BLaER1 treated with 17β-estradiol and CSF1 and Interleukin-3, amounts not matched to agents 10 nM and 100 nM (cell line): ENCODE measurements at regions not wholly inside any gene's neighbourhood (a gene's known extent, or its start where the extent isn't known, plus 50 kb on each side); places are given as distances from the start of the nearest gene placed in this dataset.

Experiments
- H3K27ac ChIP-seq, 11 experiments: shearing (Covaris generic); formaldehyde crosslinking; 2 replicates each; pipeline ENCODE4 v1.8.1; 2022
- H3K27me3 ChIP-seq, 11 experiments: shearing (Covaris generic); formaldehyde crosslinking; 2 replicates each; pipeline ENCODE4 v1.8.1; 2022
- H3K36me3 ChIP-seq, 11 experiments: shearing (Covaris generic); formaldehyde crosslinking; 2 replicates each; pipeline ENCODE4 v1.8.1; 2022
- H3K4me1 ChIP-seq, 10 experiments: shearing (Covaris generic); formaldehyde crosslinking; 2 replicates each; pipeline ENCODE4 v1.8.1; 2022
- H3K4me2 ChIP-seq, 11 experiments: shearing (Covaris generic); formaldehyde crosslinking; 2 replicates each; pipeline ENCODE4 v1.8.1; 2022
- H3K4me3 ChIP-seq, 10 experiments: shearing (Covaris generic); formaldehyde crosslinking; 2 replicates each; pipeline ENCODE4 v1.8.1; 2022
- H3K9ac ChIP-seq, 11 experiments: shearing (Covaris generic); formaldehyde crosslinking; 2 replicates each; pipeline ENCODE4 v1.8.1; 2022
- H3K9me3 ChIP-seq, 11 experiments: shearing (Covaris generic); formaldehyde crosslinking; replicated peaks in 1 of 11; 2 replicates each; pipeline ENCODE4 v1.8.1; 2022
- H4K20me1 ChIP-seq, 11 experiments: shearing (Covaris generic); formaldehyde crosslinking; 2 replicates each; pipeline ENCODE4 v1.8.1; 2022
- Cebpa-rat ChIP-seq, 11 experiments: shearing (Covaris generic); IDR thresholded peaks; 2 replicates each; pipeline ENCODE4 v1.8.1; 2022

DNA sequence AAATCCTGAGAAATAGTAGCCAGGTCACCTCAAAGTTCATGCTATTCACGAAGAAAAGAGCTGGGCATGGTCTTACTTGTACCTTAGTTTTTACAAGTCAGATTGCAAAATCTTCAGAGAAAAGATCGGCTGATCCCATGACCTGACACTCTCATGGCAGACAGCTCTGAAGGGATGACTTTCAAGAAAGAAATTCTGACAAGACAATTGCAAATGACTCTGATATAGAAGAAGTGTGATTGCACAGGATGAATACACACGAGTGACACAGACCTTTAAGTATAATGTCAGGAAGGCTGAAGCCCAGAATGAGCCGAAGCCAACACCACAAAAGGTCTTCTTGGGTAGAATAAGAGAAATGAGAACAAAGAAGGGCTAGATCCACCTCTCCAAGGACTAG lies 59.4 kb upstream of the DRD2 start:
- no peaks in the 10 kb centered on the region for H3K4me1 ChIP-seq
- H3K4me2 ChIP-seq = no peak overlapping the region
- H4K20me1 ChIP-seq = no peaks in the 10 kb centered on the region
- H3K9ac ChIP-seq = no peak overlapping the region
- H3K27me3 ChIP-seq = no peaks in the 10 kb centered on the region
- H3K9me3 ChIP-seq = no peaks in the 10 kb centered on the region
- no peak overlapping the region for H3K27ac ChIP-seq
- no peaks in the 10 kb centered on the region for H3K36me3 ChIP-seq
- H3K4me3 ChIP-seq = no peak overlapping the region
- TF ChIP-seq Cebpa-rat (IDR thresholded peaks at IDR 0.05) = no peak

DNA sequence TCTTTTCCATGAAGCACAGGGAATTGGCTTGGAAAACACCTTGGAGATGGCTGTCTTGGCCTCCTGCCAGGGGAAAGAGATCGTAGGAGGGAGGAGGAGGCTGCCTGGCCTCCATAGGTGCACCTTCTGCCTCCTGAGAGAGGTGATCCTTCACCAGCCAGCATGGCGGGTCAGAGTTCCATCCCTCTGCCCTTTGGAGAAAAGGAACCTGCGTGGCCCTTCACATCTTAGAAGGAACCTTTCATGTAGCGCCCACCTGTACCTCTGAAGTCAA lies 58.2 kb upstream of the DRD2 start:
- Histone ChIP-seq H3K4me2 (no peak overlapping the region), H3K27ac (no peak overlapping the region), H3K9ac (no peak overlapping the region), H3K27me3 (no peaks in the 10 kb centered on the region), H3K36me3 (no peaks in the 10 kb centered on the region), H3K4me1 (no peaks in the 10 kb centered on the region), H3K4me3 (no peak overlapping the region), H3K9me3 (no peaks in the 10 kb centered on the region), H4K20me1 (no peaks in the 10 kb centered on the region)
- no peak for TF ChIP-seq Cebpa-rat (IDR thresholded peaks at IDR 0.05)

DNA sequence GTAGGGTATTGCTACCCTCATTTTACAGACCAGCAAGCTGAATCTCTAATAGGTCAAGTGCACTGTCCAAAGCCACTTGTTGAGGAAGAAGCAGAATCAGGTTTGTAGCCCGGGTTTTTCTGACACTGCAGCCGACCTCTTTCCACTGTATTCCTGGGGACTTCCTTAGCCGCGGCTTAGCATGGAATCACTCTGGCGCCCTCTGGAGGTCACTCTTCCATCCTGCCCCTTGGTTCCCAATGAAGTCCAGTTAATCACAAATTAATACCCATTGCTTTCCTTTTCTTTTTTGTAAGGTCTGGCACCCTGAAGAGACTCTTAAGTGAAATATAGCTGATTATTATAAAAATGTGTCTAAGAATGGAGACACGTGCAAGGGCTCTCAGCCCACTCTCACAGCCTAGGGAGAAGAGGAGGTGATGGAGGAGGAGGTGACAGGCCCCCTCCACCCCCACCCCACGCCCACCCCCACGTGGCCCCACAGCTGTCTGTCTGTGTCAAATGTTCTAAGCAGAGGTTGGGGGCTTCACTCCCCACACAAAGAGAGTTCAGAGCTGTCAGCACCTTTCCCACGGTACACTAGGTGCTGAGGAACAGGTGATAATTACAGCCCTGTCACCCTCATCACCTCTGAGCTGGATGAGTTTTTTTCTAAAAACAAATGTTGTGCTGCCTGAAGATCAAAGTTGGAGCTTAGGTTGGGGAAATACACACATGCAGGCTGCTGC lies 57.7 kb upstream of the DRD2 start:
- Histone ChIP-seq H3K4me1 (no peaks in the 10 kb centered on the region), H3K9me3 (no peaks in the 10 kb centered on the region), H4K20me1 (no peaks in the 10 kb centered on the region), H3K4me3 (no peak overlapping the region), H3K27ac (no peak overlapping the region), H3K9ac (no peak overlapping the region), H3K27me3 (no peaks in the 10 kb centered on the region), H3K4me2 (no peak overlapping the region), H3K36me3 (no peaks in the 10 kb centered on the region)
- TF ChIP-seq Cebpa-rat (IDR thresholded peaks at IDR 0.05) = no peak

DNA sequence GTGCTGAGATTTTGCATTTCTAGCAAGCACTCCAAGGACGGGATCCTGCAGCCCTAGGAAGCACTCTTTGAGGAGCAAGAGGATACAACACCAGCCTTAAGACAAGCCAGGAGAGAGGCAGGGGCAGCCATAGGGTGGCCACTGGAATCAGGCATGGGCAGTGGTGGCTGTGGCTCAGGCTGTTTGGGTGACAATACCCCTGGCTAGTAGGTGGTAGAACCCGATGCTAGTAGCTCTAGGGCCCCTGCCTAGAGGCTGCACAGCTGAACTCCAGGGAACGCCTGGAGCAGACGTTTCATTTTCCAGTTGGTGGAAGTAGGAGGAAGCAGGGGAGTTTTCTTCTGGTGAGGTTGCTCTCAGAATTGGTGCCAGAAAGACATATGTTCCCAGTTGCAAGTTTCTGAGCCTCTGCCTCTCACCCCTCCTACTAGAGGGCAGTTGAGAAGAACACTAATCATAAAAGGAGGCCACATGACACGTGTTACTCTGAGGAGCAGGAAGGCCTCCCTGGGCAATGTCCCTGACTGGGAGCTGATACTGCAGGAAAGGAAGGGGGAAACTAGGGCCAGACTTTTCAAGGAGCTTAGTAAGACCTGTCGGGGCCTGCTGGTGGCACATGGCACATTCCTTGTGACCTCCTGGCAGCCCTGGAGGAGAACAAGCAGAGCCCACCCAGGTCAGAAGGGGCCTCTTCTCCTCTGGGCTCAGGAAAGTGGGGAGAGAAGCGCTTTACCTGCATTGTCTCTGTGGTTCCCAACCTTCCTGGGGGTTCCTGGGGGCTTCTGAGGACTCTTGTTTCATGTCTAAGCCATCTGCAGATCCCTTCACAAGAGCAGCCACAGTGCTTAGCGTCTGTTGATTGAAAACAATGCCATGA lies 56.6 kb upstream of the DRD2 start:
- Histone ChIP-seq H4K20me1 (no peaks in the 10 kb centered on the region), H3K36me3 (no peaks in the 10 kb centered on the region), H3K27ac (no peak overlapping the region), H3K27me3 (no peaks in the 10 kb centered on the region), H3K9ac (no peak overlapping the region), H3K4me2 (no peak overlapping the region), H3K4me3 (no peak overlapping the region), H3K4me1 (no peaks in the 10 kb centered on the region), H3K9me3 (no peaks in the 10 kb centered on the region)
- no peak for TF ChIP-seq Cebpa-rat (IDR thresholded peaks at IDR 0.05)

DNA sequence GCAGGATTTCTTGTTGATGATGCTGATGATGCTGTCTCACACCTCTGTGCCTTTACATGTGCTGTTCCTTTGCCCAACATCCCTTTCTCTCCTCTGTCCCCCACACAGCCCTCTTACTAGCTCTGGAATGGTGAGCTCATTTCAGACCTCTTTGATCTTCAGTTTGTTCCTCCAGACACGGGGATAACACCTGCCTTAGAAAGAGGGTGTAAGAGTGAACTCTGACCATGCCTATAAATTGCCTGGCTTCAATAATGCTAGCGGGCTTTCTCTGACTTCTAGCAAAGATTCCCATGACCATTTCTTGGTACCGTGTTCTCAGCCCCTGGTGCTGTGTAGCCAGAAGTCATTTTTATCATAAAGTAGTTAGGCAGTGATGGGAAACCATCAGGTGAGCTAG lies 55.9 kb upstream of the DRD2 start:
- Histone ChIP-seq H3K4me1 (no peaks in the 10 kb centered on the region), H3K4me3 (no peak overlapping the region), H3K27me3 (no peaks in the 10 kb centered on the region), H3K9ac (no peak overlapping the region), H3K4me2 (no peak overlapping the region), H3K9me3 (no peaks in the 10 kb centered on the region), H3K36me3 (no peaks in the 10 kb centered on the region), H4K20me1 (no peaks in the 10 kb centered on the region), H3K27ac (no peak overlapping the region)
- no peak for TF ChIP-seq Cebpa-rat (IDR thresholded peaks at IDR 0.05)

DNA sequence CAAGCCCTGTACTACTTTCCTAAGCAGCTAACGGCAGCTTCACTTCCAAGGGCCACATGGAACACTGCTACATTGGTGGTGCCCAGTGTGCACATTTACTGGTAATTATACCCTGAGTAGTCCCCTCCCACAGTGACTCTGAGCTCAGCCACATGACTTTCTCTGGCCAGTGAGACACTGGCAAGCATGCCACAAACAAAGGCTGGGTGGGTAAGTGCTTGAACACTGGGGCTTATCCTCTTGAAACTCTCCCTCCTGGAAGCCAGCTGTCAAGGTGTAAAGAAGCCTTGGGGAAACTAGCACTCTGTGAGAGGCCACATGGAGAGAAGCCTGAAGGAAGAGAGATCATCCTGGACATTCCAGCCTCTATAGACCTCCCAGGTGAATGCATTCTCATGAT lies 54.4 kb upstream of the DRD2 start:
- no peak overlapping the region for H3K4me2 ChIP-seq
- H3K9me3 ChIP-seq = no peaks in the 10 kb centered on the region
- H3K4me3 ChIP-seq = no peak overlapping the region
- H3K36me3 ChIP-seq = no peaks in the 10 kb centered on the region
- H4K20me1 ChIP-seq = no peaks in the 10 kb centered on the region
- no peak for TF ChIP-seq Cebpa-rat (IDR thresholded peaks at IDR 0.05)
- H3K27me3 ChIP-seq = no peaks in the 10 kb centered on the region
- no peak overlapping the region for H3K27ac ChIP-seq
- no peaks in the 10 kb centered on the region for H3K4me1 ChIP-seq
- H3K9ac ChIP-seq = no peak overlapping the region

DNA sequence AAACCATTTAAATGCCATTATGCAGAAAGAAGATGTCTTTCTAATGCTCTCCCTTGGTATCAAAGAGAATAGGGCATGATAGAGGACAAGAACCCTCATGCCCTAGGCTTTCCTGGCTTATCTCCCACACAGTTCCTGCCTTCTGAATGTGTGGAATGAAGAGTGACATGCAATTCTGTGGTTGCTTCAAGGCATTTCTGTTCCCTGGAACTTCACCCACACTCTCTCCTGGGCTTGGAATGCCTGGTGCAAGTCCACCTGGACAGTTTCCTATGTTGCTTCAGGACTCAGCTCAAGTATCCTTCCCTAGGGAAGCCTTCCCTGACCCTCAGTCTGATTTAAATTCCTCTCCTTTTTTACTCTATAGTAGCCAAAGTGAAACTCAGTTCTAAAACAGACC lies 53.8 kb upstream of the DRD2 start:
- no peaks in the 10 kb centered on the region for H3K36me3 ChIP-seq
- no peak for TF ChIP-seq Cebpa-rat (IDR thresholded peaks at IDR 0.05)
- no peaks in the 10 kb centered on the region for H3K27me3 ChIP-seq

DNA sequence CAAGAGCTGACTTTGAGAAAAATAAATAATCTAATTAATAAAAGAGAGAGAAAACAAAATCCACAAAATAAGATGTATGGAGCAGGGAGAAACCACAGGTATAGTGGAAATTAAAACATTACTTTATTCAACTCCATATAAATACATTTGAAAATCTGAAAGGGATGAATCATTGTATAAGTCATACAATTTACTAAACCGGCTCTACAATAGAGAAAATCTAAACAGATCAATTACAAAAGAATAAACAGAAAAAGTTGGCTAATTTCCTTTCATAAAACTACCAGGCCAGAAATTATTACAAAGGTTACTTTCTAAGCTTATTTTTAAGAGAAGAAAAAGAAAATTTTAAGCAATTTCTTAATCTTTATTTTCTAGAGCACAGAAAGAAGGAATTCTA lies 51.3 kb upstream of the DRD2 start:
- no peak overlapping the region for H3K4me2 ChIP-seq
- H3K36me3 ChIP-seq = no peaks in the 10 kb centered on the region
- H3K4me3 ChIP-seq = no peak overlapping the region
- H4K20me1 ChIP-seq = no peaks in the 10 kb centered on the region
- no peaks in the 10 kb centered on the region for H3K27me3 ChIP-seq
- TF ChIP-seq Cebpa-rat (IDR thresholded peaks at IDR 0.05) = no peak
- H3K4me1 ChIP-seq = no peaks in the 10 kb centered on the region
- H3K9ac ChIP-seq = no peak overlapping the region
- H3K27ac ChIP-seq = no peak overlapping the region
- no peaks in the 10 kb centered on the region for H3K9me3 ChIP-seq

More for the DNA sequence above, 53.8 kb upstream of the DRD2 start:
- no peaks in the 10 kb centered on the region for H4K20me1 ChIP-seq
- no peaks in the 10 kb centered on the region for H3K4me1 ChIP-seq
- H3K27ac ChIP-seq = no peak overlapping the region
- H3K9me3 ChIP-seq = no peaks in the 10 kb centered on the region
- no peak overlapping the region for H3K9ac ChIP-seq
- H3K4me3 ChIP-seq = no peak overlapping the region
- no peak overlapping the region for H3K4me2 ChIP-seq
